GM18505 (cell line): ENCODE measurements at regions not wholly inside any gene's neighbourhood (a gene's known extent, or its start where the extent isn't known, plus 50 kb on each side); places are given as distances from the start of the nearest gene placed in this dataset.
"Not testable (repeated sequence)": the region's sequence is repeated elsewhere in the genome, so short reads cannot be mapped to it uniquely, and the experiment has no call there.

Experiments used
- ATAC-seq: cut with Tn5 transposase; IDR thresholded peaks from one replicate; pipeline ENCODE4 v1.9.1; 2021; ENCODE audit not compliant: unreplicated experiment
- POLR2A ChIP-seq: IDR thresholded peaks from 4 replicates; pipeline ENCODE4 v1.6.1; 2011; ENCODE audit warnings: borderline replicate concordance; ENCODE audit not compliant: insufficient read depth, insufficient read length; ENCODE audit errors: extremely low read depth

DNA sequence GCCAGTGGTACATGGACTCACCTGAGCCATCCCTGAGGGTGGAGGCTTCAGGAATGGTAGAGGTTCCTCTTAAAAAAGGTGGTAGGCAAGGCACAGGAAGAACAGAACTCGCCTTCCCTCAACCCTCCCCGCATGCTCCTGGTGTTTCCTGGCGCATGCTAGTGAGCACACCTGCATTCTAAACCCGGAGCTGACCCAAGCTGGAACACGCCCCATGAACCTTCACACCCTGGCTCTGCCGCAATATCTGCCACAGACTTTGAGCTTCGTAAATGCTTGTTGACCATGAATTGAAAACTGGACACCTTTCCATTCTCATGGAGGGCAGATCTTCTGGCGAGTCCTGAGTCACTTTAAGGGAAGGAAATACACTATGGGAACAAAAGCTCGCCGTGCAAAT is 601.3 kb upstream of the RAB6C start:
- no peak for TF ChIP-seq POLR2A
- ATAC-seq, result no peak

- ATAC-seq, result peak; percentile 86
- no peak for TF ChIP-seq POLR2A
Measured at GRCh38 chr2:129379411-129379810, 600.1 kb upstream of the RAB6C start.

DNA sequence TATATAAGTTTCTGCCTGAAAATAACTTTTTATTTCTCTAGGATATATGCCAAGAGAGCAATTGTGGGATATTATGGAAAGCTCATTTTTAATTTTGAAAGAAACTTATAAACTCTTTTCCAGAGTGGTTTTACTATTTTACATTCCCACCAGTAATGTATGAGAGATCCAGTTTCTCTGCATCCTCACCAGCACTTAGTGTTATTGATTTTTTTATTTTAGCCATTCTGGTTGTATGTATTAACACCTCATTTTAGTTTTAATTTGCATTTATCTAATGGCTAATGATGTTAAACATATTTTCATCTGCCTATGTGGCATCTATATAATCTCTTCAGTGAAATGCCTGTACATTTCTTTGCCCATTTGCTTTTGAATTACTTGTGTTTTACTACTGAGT is 597.7 kb upstream of the RAB6C start:
- no peak for ATAC-seq
- no peak for TF ChIP-seq POLR2A

DNA sequence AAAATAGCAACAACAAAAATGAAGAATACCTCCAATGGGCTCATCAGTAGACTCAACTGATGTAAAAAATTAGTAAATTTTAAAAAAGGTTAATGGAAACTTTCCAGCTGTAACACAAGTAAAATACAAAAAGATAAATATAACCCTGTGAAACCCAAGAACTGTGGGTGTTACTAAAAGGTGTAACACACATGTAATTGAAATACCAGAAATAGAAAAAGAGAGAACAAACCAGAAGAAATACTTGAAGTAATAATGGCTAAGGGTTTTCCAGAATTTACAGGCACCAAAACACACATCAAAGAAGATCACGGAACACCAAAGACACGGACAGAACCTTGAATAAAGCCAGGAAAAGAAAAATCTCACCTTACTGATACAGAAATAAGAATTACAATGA is 590.6 kb upstream of the RAB6C start:
- no peak for ATAC-seq

GRCh38 chr2:129393816-129394215 is 585.6 kb upstream of the RAB6C start:
- TF ChIP-seq POLR2A, result no peak
- no peak for ATAC-seq

More for the DNA sequence above, 590.6 kb upstream of the RAB6C start:
- no peak for TF ChIP-seq POLR2A

- ATAC-seq, result peak; percentile 71
- no peak for TF ChIP-seq POLR2A
Measured at GRCh38 chr2:129396980-129397599, 582.4 kb upstream of the RAB6C start.

- no peak for TF ChIP-seq POLR2A
- ATAC-seq, result no peak
Measured at GRCh38 chr2:129400826-129401225, 578.6 kb upstream of the RAB6C start.

GRCh38 chr2:129402076-129402475 is 577.4 kb upstream of the RAB6C start:
- TF ChIP-seq POLR2A, result no peak
- no peak for ATAC-seq

GRCh38 chr2:129404000-129404685 is 575.3 kb upstream of the RAB6C start:
- no peak for ATAC-seq
- TF ChIP-seq POLR2A, result no peak

DNA sequence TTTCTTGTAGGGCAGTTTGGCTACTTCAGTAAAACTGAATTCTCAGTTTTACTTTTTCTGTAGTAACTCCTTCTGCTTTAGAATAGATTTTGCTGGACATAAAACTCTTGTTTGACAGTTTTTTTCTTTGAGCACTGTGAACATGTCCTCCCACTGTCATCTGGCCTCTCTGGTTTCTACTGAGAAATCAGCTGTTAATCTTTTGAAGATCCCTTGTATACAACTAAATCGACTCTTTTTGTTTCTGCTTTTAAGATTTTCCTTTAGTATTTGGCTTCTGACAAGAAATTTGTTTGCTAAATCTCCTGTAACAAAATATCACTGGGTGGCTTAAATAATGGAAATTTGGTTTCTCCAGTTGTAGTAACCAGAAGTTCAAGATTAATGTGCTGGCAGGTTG is 570.9 kb upstream of the RAB6C start:
- TF ChIP-seq POLR2A, result no peak

DNA sequence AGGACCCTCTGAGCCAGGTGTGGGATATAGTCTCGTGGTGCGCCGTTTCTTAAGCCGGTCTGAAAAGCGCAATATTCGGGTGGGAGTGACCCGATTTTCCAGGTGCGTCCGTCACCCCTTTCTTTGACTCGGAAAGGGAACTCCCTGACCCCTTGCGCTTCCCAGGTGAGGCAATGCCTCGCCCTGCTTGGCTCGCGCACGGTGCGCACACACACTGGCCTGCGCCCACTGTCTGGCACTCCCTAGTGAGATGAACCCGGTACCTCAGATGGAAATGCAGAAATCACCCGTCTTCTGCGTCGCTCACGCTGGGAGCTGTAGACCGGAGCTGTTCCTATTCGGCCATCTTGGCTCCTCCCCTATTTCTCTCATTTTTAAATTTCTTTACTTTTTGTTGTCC is 562.4 kb upstream of the RAB6C start:
- ATAC-seq, result not testable (repeated sequence)

More for the DNA sequence above, 570.9 kb upstream of the RAB6C start:
- ATAC-seq, result no peak

DNA sequence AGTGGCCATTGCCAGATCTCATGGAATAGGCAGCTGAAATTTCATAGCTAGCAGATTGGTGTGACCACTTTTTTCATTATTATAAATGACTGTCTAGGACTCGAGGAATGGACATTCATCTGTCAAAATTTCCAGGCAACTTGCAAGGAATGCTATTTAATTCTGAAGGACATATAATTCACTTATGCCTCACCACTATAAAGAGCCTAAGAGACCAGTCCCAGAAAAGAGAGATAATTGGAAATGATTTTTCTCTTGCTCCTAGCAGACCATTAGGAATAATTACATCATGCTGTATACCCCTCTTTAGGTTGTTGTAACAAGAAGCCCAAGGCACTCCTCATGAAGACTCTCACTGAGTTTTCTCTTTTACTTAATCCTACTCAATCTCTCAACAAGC is 557.4 kb upstream of the RAB6C start:
- no peak for ATAC-seq
- no peak for TF ChIP-seq POLR2A

DNA sequence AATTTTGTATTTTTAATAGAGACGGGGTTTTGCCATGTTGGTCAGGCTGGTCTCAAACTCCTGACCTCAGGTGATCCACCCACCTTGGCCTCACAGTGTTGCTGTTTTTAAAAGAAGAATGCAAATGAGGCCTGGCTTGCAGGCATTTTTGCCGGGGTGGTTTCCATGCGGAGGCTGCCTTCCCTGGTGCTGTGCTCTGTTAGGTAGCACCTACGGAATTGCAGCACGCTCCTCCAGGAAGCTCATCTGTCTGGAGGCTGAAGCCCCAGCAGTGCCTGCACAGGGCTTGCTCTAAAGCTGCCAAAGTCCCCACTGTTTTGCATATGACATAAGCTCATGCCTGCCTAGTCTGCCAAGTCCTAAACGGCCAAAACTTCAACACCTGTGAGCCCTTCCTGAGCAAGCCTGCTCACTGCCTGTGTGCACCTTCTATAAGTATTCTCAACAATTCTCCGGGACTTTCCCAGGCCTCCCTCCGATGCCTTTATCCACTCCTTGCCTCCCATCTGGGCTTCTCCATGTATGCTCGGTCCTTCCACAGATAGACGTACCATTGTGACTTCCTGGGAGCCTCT is 551.3 kb upstream of the RAB6C start:
- no peak for TF ChIP-seq POLR2A
- ATAC-seq, result no peak

- ATAC-seq, result no peak
- no peak for TF ChIP-seq POLR2A
Measured at GRCh38 chr2:129430911-129431310, 548.6 kb upstream of the RAB6C start.
